GM13977 (cell line): ENCODE measurements at regions not wholly inside any gene's neighbourhood (a gene's known extent, or its start where the extent isn't known, plus 50 kb on each side); places are given as distances from the start of the nearest gene placed in this dataset.

Experiments used
- DNase-seq: peaks from one replicate; pipeline ENCODE4 v3.0.0; 2012; ENCODE audit warnings: low spot score
- CTCF ChIP-seq: IDR thresholded peaks from 2 replicates; pipeline ENCODE4 v1.5.1; 2012; ENCODE audit warnings: mild to moderate bottlenecking, control low read depth; ENCODE audit not compliant: insufficient read depth; ENCODE audit errors: extremely low read depth, missing control alignments
- in situ Hi-C: fragments of 300-500 bp; cut with MboI; formaldehyde crosslinking; loops from one replicate; pipeline ENCODE4 v1.12.0; 2022; ENCODE audit warnings: low sequenced_read_pairs, low pct_unique_long_range_greater_than_20kb, mixed read lengths, inconsistent platforms; ENCODE audit not compliant: unreplicated experiment

GRCh38 chr1:70490153-70490552 is 79.1 kb downstream of the CTH start:
- in situ Hi-C loops = no loop called here
- DNase-seq = no peak
- TF ChIP-seq CTCF = no peak

- DNase-seq = no peak
- no peak for TF ChIP-seq CTCF
- in situ Hi-C loops = no loop called here
These were observed 84.3 kb downstream of the CTH start for GRCh38 chr1:70495370-70495769.

- TF ChIP-seq CTCF = no peak
- no peak for DNase-seq
- in situ Hi-C loops = no loop called here
These were observed 85.1 kb downstream of the CTH start for GRCh38 chr1:70496181-70496580.

GRCh38 chr1:70497152-70497551 is 86.1 kb downstream of the CTH start:
- DNase-seq = no peak
- no peak for TF ChIP-seq CTCF
- in situ Hi-C loops = no loop called here

GRCh38 chr1:70498666-70499065 is 87.6 kb downstream of the CTH start:
- no peak for TF ChIP-seq CTCF
- in situ Hi-C loops = no loop called here
- no peak for DNase-seq

GRCh38 chr1:70499695-70500094 is 88.6 kb downstream of the CTH start:
- in situ Hi-C loops = loop anchor here (10.0 kb wide), 1 partner anchor 365 kb away; no protein-coding TSS in a partner anchor
- no peak for DNase-seq
- TF ChIP-seq CTCF = no peak

GRCh38 chr1:70503358-70503757 is 92.3 kb downstream of the CTH start:
- in situ Hi-C loops = loop anchor here (10.0 kb wide), 1 partner anchor 369 kb away; no protein-coding TSS in a partner anchor
- no peak for TF ChIP-seq CTCF
- no peak for DNase-seq
